Tibial nerve (tissue), 4 donors: ENCODE measurements at regions not wholly inside any gene's neighbourhood (a gene's known extent, or its start where the extent isn't known, plus 50 kb on each side); places are given as distances from the start of the nearest gene placed in this dataset.

ENCODE experiments used
- EP300 ChIP-seq, 2 donors: sonication (generic); formaldehyde crosslinking; IDR thresholded peaks; one replicate each; pipeline ENCODE4 v1.6.1; 2017; ENCODE audit warnings: antibody characterized with exemption in 2 of 2, mild to moderate bottlenecking in 1 of 2
- POLR2A ChIP-seq, 2 donors: fragments of 450-650 bp; IDR thresholded peaks; one replicate each; pipeline ENCODE4 v1.6.1; 2017; ENCODE audit warnings: antibody characterized with exemption in 2 of 2, mild to moderate bottlenecking in 2 of 2, moderate library complexity in 2 of 2
- TF ChIP-seq, protein P1 (sequence below), 5 experiments: fragments of 200-600 bp in 3 of 5; fragments of 450-650 bp in 2 of 5; sonication (generic) in 3 of 5; IDR thresholded peaks; one replicate each; pipeline ENCODE4 v1.5.1; 2016 to 2019; ENCODE audit warnings: antibody characterized with exemption in 5 of 5, mild to moderate bottlenecking in 3 of 5, moderate library complexity in 2 of 5

DNA sequence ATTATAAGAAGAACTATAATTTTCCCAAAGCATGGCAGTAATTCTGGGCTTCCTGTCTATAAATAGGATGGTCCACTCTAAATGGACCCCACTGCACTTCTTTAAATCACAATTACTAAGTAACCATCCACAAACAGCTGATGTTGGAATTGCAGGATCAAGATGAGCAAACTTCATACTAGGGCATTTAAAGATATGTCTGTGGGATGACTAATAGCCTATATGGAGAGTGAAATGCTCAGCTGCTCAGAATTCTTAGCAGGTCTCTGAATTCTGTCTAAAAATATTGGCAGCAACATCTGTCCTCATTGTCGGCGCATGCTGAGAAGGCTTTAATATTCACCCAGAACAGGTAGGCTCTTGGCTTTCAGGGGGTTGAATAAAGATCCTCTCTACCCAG lies 140.4 kb downstream of the SATB1 start:
- TF ChIP-seq, protein P1, sequence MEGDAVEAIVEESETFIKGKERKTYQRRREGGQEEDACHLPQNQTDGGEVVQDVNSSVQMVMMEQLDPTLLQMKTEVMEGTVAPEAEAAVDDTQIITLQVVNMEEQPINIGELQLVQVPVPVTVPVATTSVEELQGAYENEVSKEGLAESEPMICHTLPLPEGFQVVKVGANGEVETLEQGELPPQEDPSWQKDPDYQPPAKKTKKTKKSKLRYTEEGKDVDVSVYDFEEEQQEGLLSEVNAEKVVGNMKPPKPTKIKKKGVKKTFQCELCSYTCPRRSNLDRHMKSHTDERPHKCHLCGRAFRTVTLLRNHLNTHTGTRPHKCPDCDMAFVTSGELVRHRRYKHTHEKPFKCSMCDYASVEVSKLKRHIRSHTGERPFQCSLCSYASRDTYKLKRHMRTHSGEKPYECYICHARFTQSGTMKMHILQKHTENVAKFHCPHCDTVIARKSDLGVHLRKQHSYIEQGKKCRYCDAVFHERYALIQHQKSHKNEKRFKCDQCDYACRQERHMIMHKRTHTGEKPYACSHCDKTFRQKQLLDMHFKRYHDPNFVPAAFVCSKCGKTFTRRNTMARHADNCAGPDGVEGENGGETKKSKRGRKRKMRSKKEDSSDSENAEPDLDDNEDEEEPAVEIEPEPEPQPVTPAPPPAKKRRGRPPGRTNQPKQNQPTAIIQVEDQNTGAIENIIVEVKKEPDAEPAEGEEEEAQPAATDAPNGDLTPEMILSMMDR (IDR thresholded peaks at IDR 0.05): no peak
- TF ChIP-seq EP300 (IDR thresholded peaks at IDR 0.05) (no peak), POLR2A (IDR thresholded peaks at IDR 0.05) (no peak)
